Activated T-cell treated with anti-CD3 and anti-CD28 coated beads, Interleukin-2, amount 50 U/mL, for 24 hours (primary cell): ENCODE measurements at regions not wholly inside any gene's neighbourhood (a gene's known extent, or its start where the extent isn't known, plus 50 kb on each side); places are given as distances from the start of the nearest gene placed in this dataset.
"Not testable (repeated sequence)": the region's sequence is repeated elsewhere in the genome, so short reads cannot be mapped to it uniquely, and the experiment has no call there.

Experiments used
- DNase-seq: peaks from one replicate; pipeline ENCODE4 v3.0.0-alpha.2; 2020
- H3K27ac Mint-ChIP-seq: 2 replicates; pipeline ENCODE4 v1.8.0; 2020; ENCODE audit warnings: mild to moderate bottlenecking, mixed read lengths
- H3K27me3 Mint-ChIP-seq: 2 replicates; pipeline ENCODE4 v1.8.0; 2020; ENCODE audit warnings: mixed read lengths
- H3K36me3 Mint-ChIP-seq: 2 replicates; pipeline ENCODE4 v1.8.0; 2020; ENCODE audit warnings: low read depth, mixed read lengths
- H3K4me1 Mint-ChIP-seq: 2 replicates; pipeline ENCODE4 v1.8.0; 2020; ENCODE audit warnings: low read depth, mixed read lengths
- H3K4me3 Mint-ChIP-seq: 2 replicates; pipeline ENCODE4 v1.8.0; 2020; ENCODE audit warnings: mild to moderate bottlenecking, moderate library complexity, mixed read lengths
- H3K9me3 Mint-ChIP-seq: 2 replicates; pipeline ENCODE4 v1.8.0; 2020; ENCODE audit warnings: mixed read lengths

GRCh38 chr12:108440736-108441135 is 74.3 kb upstream of the FICD start:
- no peak for DNase-seq
- Mint-ChIP-seq H3K27ac (no peak overlapping the region), H3K9me3 (no peaks in the 10 kb centered on the region), H3K27me3 (peaks cover 38% of the 10 kb centered on the region), H3K4me1 (no peaks in the 10 kb centered on the region), H3K36me3 (no peaks in the 10 kb centered on the region), H3K4me3 (no peak overlapping the region)

GRCh38 chr12:108438667-108439066 is 76.4 kb upstream of the FICD start:
- H3K4me3 Mint-ChIP-seq: no peak overlapping the region
- H3K4me1 Mint-ChIP-seq: no peaks in the 10 kb centered on the region
- peaks cover 32% of the 10 kb centered on the region for H3K27me3 Mint-ChIP-seq
- H3K9me3 Mint-ChIP-seq: no peaks in the 10 kb centered on the region
- no peak overlapping the region for H3K27ac Mint-ChIP-seq
- no peak for DNase-seq
- no peaks in the 10 kb centered on the region for H3K36me3 Mint-ChIP-seq

GRCh38 chr12:108432423-108433121 is 82.5 kb upstream of the FICD start:
- no peak for DNase-seq
- H3K27ac Mint-ChIP-seq: no peak overlapping the region
- H3K4me3 Mint-ChIP-seq: no peak overlapping the region
- no peaks in the 10 kb centered on the region for H3K36me3 Mint-ChIP-seq
- H3K9me3 Mint-ChIP-seq: no peaks in the 10 kb centered on the region
- no peaks in the 10 kb centered on the region for H3K4me1 Mint-ChIP-seq
- H3K27me3 Mint-ChIP-seq: peaks cover 6% of the 10 kb centered on the region

- Mint-ChIP-seq H3K4me1 (no peaks in the 10 kb centered on the region), H3K36me3 (no peaks in the 10 kb centered on the region), H3K4me3 (no peak overlapping the region), H3K27me3 (peaks cover 11% of the 10 kb centered on the region), H3K9me3 (no peaks in the 10 kb centered on the region), H3K27ac (no peak overlapping the region)
- DNase-seq: no peak
Observed at GRCh38 chr12:108430926-108431325, 84.2 kb upstream of the FICD start.

GRCh38 chr12:108430245-108430644 is 84.8 kb upstream of the FICD start:
- H3K27ac Mint-ChIP-seq: no peak overlapping the region
- H3K36me3 Mint-ChIP-seq: no peaks in the 10 kb centered on the region
- H3K4me3 Mint-ChIP-seq: no peak overlapping the region
- DNase-seq: no peak
- no peaks in the 10 kb centered on the region for H3K9me3 Mint-ChIP-seq
- H3K27me3 Mint-ChIP-seq: peaks cover 11% of the 10 kb centered on the region
- no peaks in the 10 kb centered on the region for H3K4me1 Mint-ChIP-seq

GRCh38 chr12:108425238-108425795 is 86.2 kb upstream of the CMKLR1 start:
- Mint-ChIP-seq H3K36me3 (no peaks in the 10 kb centered on the region), H3K27ac (no peak overlapping the region), H3K9me3 (no peaks in the 10 kb centered on the region)

GRCh38 chr12:108424816-108425215 is 85.7 kb upstream of the CMKLR1 start:
- no peaks in the 10 kb centered on the region for H3K9me3 Mint-ChIP-seq
- DNase-seq: no peak
- H3K27me3 Mint-ChIP-seq: peaks cover 16% of the 10 kb centered on the region

More at GRCh38 chr12:108425238-108425795, 86.2 kb upstream of the CMKLR1 start:
- DNase-seq: no peak
- Mint-ChIP-seq H3K4me1 (no peaks in the 10 kb centered on the region), H3K4me3 (no peak overlapping the region), H3K27me3 (peaks cover 16% of the 10 kb centered on the region)

GRCh38 chr12:108424026-108424425 is 84.9 kb upstream of the CMKLR1 start:
- no peak overlapping the region for H3K4me3 Mint-ChIP-seq
- H3K27ac Mint-ChIP-seq: no peak overlapping the region
- no peaks in the 10 kb centered on the region for H3K36me3 Mint-ChIP-seq
- DNase-seq: no peak
- H3K27me3 Mint-ChIP-seq: peaks cover 16% of the 10 kb centered on the region
- no peaks in the 10 kb centered on the region for H3K4me1 Mint-ChIP-seq
- H3K9me3 Mint-ChIP-seq: no peaks in the 10 kb centered on the region

More at GRCh38 chr12:108424816-108425215, 85.7 kb upstream of the CMKLR1 start:
- no peaks in the 10 kb centered on the region for H3K36me3 Mint-ChIP-seq
- no peaks in the 10 kb centered on the region for H3K4me1 Mint-ChIP-seq
- H3K27ac Mint-ChIP-seq: no peak overlapping the region
- no peak overlapping the region for H3K4me3 Mint-ChIP-seq

- no peaks in the 10 kb centered on the region for H3K4me1 Mint-ChIP-seq
- no peak overlapping the region for H3K27ac Mint-ChIP-seq
- H3K27me3 Mint-ChIP-seq: peaks cover 16% of the 10 kb centered on the region
- no peak for DNase-seq
- H3K4me3 Mint-ChIP-seq: no peak overlapping the region
- no peaks in the 10 kb centered on the region for H3K36me3 Mint-ChIP-seq
- H3K9me3 Mint-ChIP-seq: no peaks in the 10 kb centered on the region
Observed at GRCh38 chr12:108423486-108423885, 84.4 kb upstream of the CMKLR1 start.

- not testable (repeated sequence) for H3K9me3 Mint-ChIP-seq, H3K4me3 Mint-ChIP-seq, DNase-seq, H3K36me3 Mint-ChIP-seq, H3K4me1 Mint-ChIP-seq, H3K27ac Mint-ChIP-seq
- peaks cover 10% of the 10 kb centered on the region for H3K27me3 Mint-ChIP-seq
Observed at GRCh38 chr12:108421082-108421481, 82.0 kb upstream of the CMKLR1 start.

GRCh38 chr12:108420421-108420820 is 81.3 kb upstream of the CMKLR1 start:
- not testable (repeated sequence) for H3K4me1 Mint-ChIP-seq, H3K36me3 Mint-ChIP-seq, DNase-seq, H3K9me3 Mint-ChIP-seq, H3K27ac Mint-ChIP-seq, H3K4me3 Mint-ChIP-seq
- H3K27me3 Mint-ChIP-seq: peaks cover 10% of the 10 kb centered on the region

- no peak for DNase-seq
- H3K9me3 Mint-ChIP-seq: no peaks in the 10 kb centered on the region
- no peak overlapping the region for H3K4me3 Mint-ChIP-seq
- no peaks in the 10 kb centered on the region for H3K36me3 Mint-ChIP-seq
- no peak overlapping the region for H3K27ac Mint-ChIP-seq
- peaks cover 10% of the 10 kb centered on the region for H3K27me3 Mint-ChIP-seq
- no peaks in the 10 kb centered on the region for H3K4me1 Mint-ChIP-seq
Observed at GRCh38 chr12:108419949-108420348, 80.8 kb upstream of the CMKLR1 start.

GRCh38 chr12:108418164-108418890 is 79.2 kb upstream of the CMKLR1 start:
- no peak overlapping the region for H3K4me3 Mint-ChIP-seq
- DNase-seq: no peak
- H3K4me1 Mint-ChIP-seq: no peaks in the 10 kb centered on the region
- H3K9me3 Mint-ChIP-seq: no peaks in the 10 kb centered on the region
- H3K27me3 Mint-ChIP-seq: no peaks in the 10 kb centered on the region
- no peaks in the 10 kb centered on the region for H3K36me3 Mint-ChIP-seq
- H3K27ac Mint-ChIP-seq: no peak overlapping the region

- no peaks in the 10 kb centered on the region for H3K9me3 Mint-ChIP-seq
- peaks cover 6% of the 10 kb centered on the region for H3K27me3 Mint-ChIP-seq
- no peaks in the 10 kb centered on the region for H3K36me3 Mint-ChIP-seq
- no peak for DNase-seq
- H3K4me3 Mint-ChIP-seq: no peak overlapping the region
- no peaks in the 10 kb centered on the region for H3K4me1 Mint-ChIP-seq
- no peak overlapping the region for H3K27ac Mint-ChIP-seq
Observed at GRCh38 chr12:108414021-108414420, 74.9 kb upstream of the CMKLR1 start.

- no peak for DNase-seq
- no peaks in the 10 kb centered on the region for H3K4me1 Mint-ChIP-seq
- no peak overlapping the region for H3K4me3 Mint-ChIP-seq
- H3K9me3 Mint-ChIP-seq: peaks cover 6% of the 10 kb centered on the region
- no peaks in the 10 kb centered on the region for H3K36me3 Mint-ChIP-seq
- no peak overlapping the region for H3K27ac Mint-ChIP-seq
- peaks cover 12% of the 10 kb centered on the region for H3K27me3 Mint-ChIP-seq
Observed at GRCh38 chr12:108410689-108411088, 71.6 kb upstream of the CMKLR1 start.
